Fibroblast of skin of right biceps (primary cell): ENCODE measurements at regions not wholly inside any gene's neighbourhood (a gene's known extent, or its start where the extent isn't known, plus 50 kb on each side); places are given as distances from the start of the nearest gene placed in this dataset.
A peak's percentile ranks its signal among the peaks of the same experiment; 100 is the strongest.

Experiments
- DNase-seq: peaks from one replicate; pipeline ENCODE4 v3.0.0-alpha.2; 2013

GRCh38 chr9:19732441-19732951, 56.3 kb downstream of the SLC24A2 start:
- no peak for DNase-seq

- no peak for DNase-seq
These were observed 60.7 kb downstream of the SLC24A2 start for GRCh38 chr9:19728101-19728500.

GRCh38 chr9:19725970-19726369, 62.9 kb downstream of the SLC24A2 start:
- no peak for DNase-seq

GRCh38 chr9:19720377-19720776, 68.5 kb downstream of the SLC24A2 start:
- peak; percentile 30 for DNase-seq

- DNase-seq: peak; percentile 3
These were observed 85.1 kb downstream of the SLC24A2 start for GRCh38 chr9:19703702-19704101.

GRCh38 chr9:19701991-19702390, 86.8 kb downstream of the SLC24A2 start:
- no peak for DNase-seq

GRCh38 chr9:19701274-19701673, 87.6 kb downstream of the SLC24A2 start:
- DNase-seq: no peak

GRCh38 chr9:19700699-19701098, 88.1 kb downstream of the SLC24A2 start:
- no peak for DNase-seq

- no peak for DNase-seq
These were observed 89.1 kb downstream of the SLC24A2 start for GRCh38 chr9:19699756-19700155.

- DNase-seq: no peak
These were observed 89.9 kb downstream of the SLC24A2 start for GRCh38 chr9:19698960-19699359.

GRCh38 chr9:19694601-19695000, 94.2 kb downstream of the SLC24A2 start:
- DNase-seq: no peak

- DNase-seq: peak; percentile 27
These were observed 98.7 kb downstream of the SLC24A2 start for GRCh38 chr9:19690128-19690527.

- DNase-seq: peak; percentile 16
These were observed 99.3 kb downstream of the SLC24A2 start for GRCh38 chr9:19689328-19690101.

- no peak for DNase-seq
These were observed 105.1 kb downstream of the SLC24A2 start for GRCh38 chr9:19683715-19684114.

- DNase-seq: no peak
These were observed 106.4 kb downstream of the SLC24A2 start for GRCh38 chr9:19682397-19682796.

GRCh38 chr9:19681846-19682245, 107.0 kb downstream of the SLC24A2 start:
- DNase-seq: no peak

GRCh38 chr9:19677924-19678323, 110.9 kb downstream of the SLC24A2 start:
- no peak for DNase-seq

- DNase-seq: no peak
These were observed 113.3 kb downstream of the SLC24A2 start for GRCh38 chr9:19675492-19675891.

- no peak for DNase-seq
These were observed 122.3 kb downstream of the SLC24A2 start for GRCh38 chr9:19666575-19666974.

GRCh38 chr9:19665146-19665863, 123.5 kb downstream of the SLC24A2 start:
- no peak for DNase-seq

- DNase-seq: no peak
These were observed 125.3 kb downstream of the SLC24A2 start for GRCh38 chr9:19663570-19663969.

GRCh38 chr9:19662213-19662612, 126.6 kb downstream of the SLC24A2 start:
- DNase-seq: no peak

- no peak for DNase-seq
These were observed 128.8 kb downstream of the SLC24A2 start for GRCh38 chr9:19660019-19660418.

GRCh38 chr9:19656704-19657103, 132.1 kb downstream of the SLC24A2 start:
- no peak for DNase-seq
